OCI-LY3 (cell line): ENCODE measurements at regions not wholly inside any gene's neighbourhood (a gene's known extent, or its start where the extent isn't known, plus 50 kb on each side); places are given as distances from the start of the nearest gene placed in this dataset.

ENCODE experiments used
- EZH2phosphoT487 ChIP-seq: fragments of 200-600 bp; shearing (Covaris generic); IDR thresholded peaks from 2 replicates; pipeline ENCODE4 v1.6.1; 2018; ENCODE audit warnings: antibody characterized with exemption, mixed run types, low read depth
- TF ChIP-seq, protein P1 (sequence below): fragments of 200-600, 300-600 bp; sonication (generic); IDR thresholded peaks from 2 replicates; pipeline ENCODE4 v1.5.1; 2014; ENCODE audit warnings: antibody characterized with exemption, low read length, low read depth

DNA sequence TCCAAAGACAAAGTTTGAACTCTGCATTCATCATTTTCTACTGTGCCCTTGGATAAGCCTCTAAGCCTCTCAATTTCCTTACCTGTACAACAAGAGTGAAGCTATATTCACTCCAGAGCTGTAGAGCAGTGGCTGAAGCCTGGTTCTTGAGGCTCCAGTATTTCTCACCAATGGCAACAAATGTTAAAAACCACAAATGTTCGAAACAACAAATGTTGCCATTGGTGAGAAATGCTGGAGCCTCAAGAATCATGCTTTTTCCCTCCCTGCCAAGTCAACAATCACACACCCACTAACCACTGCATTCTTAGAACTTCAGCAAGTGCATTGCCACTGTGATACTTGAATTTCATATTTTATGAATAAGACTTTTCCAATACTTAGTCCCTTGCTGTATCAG, 237.9 kb downstream of the TMEM26 start:
- TF ChIP-seq, protein P1, sequence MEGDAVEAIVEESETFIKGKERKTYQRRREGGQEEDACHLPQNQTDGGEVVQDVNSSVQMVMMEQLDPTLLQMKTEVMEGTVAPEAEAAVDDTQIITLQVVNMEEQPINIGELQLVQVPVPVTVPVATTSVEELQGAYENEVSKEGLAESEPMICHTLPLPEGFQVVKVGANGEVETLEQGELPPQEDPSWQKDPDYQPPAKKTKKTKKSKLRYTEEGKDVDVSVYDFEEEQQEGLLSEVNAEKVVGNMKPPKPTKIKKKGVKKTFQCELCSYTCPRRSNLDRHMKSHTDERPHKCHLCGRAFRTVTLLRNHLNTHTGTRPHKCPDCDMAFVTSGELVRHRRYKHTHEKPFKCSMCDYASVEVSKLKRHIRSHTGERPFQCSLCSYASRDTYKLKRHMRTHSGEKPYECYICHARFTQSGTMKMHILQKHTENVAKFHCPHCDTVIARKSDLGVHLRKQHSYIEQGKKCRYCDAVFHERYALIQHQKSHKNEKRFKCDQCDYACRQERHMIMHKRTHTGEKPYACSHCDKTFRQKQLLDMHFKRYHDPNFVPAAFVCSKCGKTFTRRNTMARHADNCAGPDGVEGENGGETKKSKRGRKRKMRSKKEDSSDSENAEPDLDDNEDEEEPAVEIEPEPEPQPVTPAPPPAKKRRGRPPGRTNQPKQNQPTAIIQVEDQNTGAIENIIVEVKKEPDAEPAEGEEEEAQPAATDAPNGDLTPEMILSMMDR, result no peak
- no peak for TF ChIP-seq EZH2phosphoT487
